ENCODE measurements at regions not wholly inside any gene's neighbourhood (a gene's known extent, or its start where the extent isn't known, plus 50 kb on each side); places are given as distances from the start of the nearest gene placed in this dataset.

DNA sequence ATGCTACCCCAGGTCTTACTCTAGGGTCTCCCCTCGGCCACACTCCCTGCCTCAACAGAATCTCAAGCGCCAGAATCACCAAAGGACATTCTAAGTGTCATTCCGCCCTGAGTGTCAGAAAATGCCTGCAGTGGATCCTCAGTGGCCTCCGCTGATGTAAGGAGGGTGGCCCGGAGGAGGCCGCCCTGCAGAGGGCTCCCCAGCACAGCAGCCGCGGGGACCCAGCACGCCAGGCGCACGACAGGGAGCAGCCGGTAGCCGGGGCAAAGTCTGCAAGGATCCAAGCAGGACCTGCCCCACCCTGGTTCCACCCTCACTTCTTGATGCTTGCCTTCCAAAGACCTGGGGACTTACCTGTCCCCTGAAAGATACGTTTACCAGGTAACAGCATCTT, 54.2 kb upstream of the ID2 start:
- no peak for TF ChIP-seq EGR1 (IDR thresholded peaks at IDR 0.05)
- no peak for TF ChIP-seq RAD21 (IDR thresholded peaks at IDR 0.05; ENCODE audit: low read depth)
- TF ChIP-seq TAF1 (IDR thresholded peaks at IDR 0.05; ENCODE audit: low read depth), result no peak
- TF ChIP-seq CEBPB (IDR thresholded peaks at IDR 0.05), result no peak
- TF ChIP-seq, protein P1, sequence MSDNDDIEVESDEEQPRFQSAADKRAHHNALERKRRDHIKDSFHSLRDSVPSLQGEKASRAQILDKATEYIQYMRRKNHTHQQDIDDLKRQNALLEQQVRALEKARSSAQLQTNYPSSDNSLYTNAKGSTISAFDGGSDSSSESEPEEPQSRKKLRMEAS (IDR thresholded peaks at IDR 0.05), result no peak
- TF ChIP-seq TCF12 (IDR thresholded peaks at IDR 0.05; ENCODE audit: low read depth), result no peak
- no peak for TF ChIP-seq EP300 (IDR thresholded peaks at IDR 0.05; ENCODE audit: borderline replicate concordance)
- TF ChIP-seq, protein P2, sequence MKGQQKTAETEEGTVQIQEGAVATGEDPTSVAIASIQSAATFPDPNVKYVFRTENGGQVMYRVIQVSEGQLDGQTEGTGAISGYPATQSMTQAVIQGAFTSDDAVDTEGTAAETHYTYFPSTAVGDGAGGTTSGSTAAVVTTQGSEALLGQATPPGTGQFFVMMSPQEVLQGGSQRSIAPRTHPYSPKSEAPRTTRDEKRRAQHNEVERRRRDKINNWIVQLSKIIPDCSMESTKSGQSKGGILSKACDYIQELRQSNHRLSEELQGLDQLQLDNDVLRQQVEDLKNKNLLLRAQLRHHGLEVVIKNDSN (IDR thresholded peaks at IDR 0.05), result no peak
- TF ChIP-seq YY1 (IDR thresholded peaks at IDR 0.05; ENCODE audit: low read depth), result no peak
